Testis (tissue), 2 donors: ENCODE measurements at regions not wholly inside any gene's neighbourhood (a gene's known extent, or its start where the extent isn't known, plus 50 kb on each side); places are given as distances from the start of the nearest gene placed in this dataset.

Experiments used
- DNase-seq: peaks from one replicate; pipeline ENCODE4 v3.0.0-alpha.2; 2019
- H3K27ac ChIP-seq, 2 donors: fragments of 200-600 bp; sonication (generic); one replicate each; pipeline ENCODE4 v1.5.1; 2019
- H3K27me3 ChIP-seq: fragments of 200-600 bp; sonication (generic); one replicate; pipeline ENCODE4 v1.5.1; 2019
- H3K36me3 ChIP-seq: fragments of 200-600 bp; sonication (generic); one replicate; pipeline ENCODE4 v1.5.1; 2017; ENCODE audit warnings: low read depth; ENCODE audit errors: missing control alignments
- H3K4me1 ChIP-seq: fragments of 200-600 bp; sonication (generic); one replicate; pipeline ENCODE4 v1.5.1; 2019
- H3K4me3 ChIP-seq, 2 donors: fragments of 200-600 bp; sonication (generic); one replicate each; pipeline ENCODE4 v1.5.1; 2017 to 2019
- H3K9me3 ChIP-seq: fragments of 200-600 bp; sonication (generic); one replicate; pipeline ENCODE4 v1.5.1; 2017
- POLR2A ChIP-seq: fragments of 450-650 bp; IDR thresholded peaks from one replicate; pipeline ENCODE4 v1.6.1; 2017; ENCODE audit warnings: antibody characterized with exemption, mild to moderate bottlenecking, moderate library complexity
- WGBS, 2 donors: methylation state at CpG; one replicate each; pipeline ENCODE4 v1.1.5; 2018; 5-methylcytosine and 5-hydroxymethylcytosine counted together
- intact Hi-C: fragments of 100-400 bp; cut with DNase I; formaldehyde crosslinking; loops from one replicate; pipeline ENCODE4 v1.15.1; 2023; ENCODE audit warnings: low total_unique reads
- TF ChIP-seq, protein P1 (sequence below), 3 experiments: fragments of 450-650 bp in 2 of 3; fragments of 200-600 bp in 1 of 3; sonication (generic) in 1 of 3; IDR thresholded peaks; one replicate each; pipeline ENCODE4 v1.5.1; 2016 to 2019; ENCODE audit warnings: antibody characterized with exemption in 3 of 3, mild to moderate bottlenecking in 2 of 3, moderate library complexity in 1 of 3

DNA sequence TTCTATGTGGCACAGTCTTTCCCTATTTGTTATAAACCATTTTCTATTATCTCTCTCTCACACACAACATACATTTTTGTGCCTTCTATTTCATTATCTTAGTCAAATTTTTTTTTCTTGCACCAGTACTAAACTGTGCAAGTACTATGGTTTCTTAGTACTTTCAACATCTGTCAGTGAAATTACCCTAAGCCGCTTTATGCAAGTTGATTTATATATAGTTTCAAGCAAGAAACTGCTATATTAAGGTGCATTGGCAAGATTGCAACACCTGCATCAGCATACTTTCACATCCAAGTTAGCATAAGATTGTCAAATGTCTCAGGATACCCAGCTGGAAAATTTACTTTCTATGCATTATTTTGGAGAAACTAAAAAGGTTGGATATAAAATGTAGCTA is 180.2 kb upstream of the FSTL5 start:
- Histone ChIP-seq H3K4me3 (no peak overlapping the region), H3K36me3 (no peaks in the 10 kb centered on the region), H3K4me1 (no peaks in the 10 kb centered on the region), H3K27ac (no peak overlapping the region), H3K27me3 (no peaks in the 10 kb centered on the region), H3K9me3 (no peaks in the 10 kb centered on the region)
- intact Hi-C loops = no loop called here
- WGBS, 2 donors = 53 to 58% methylated on average over 1 of the region's 1 CpG
- no peak for DNase-seq
- TF ChIP-seq, protein P1, sequence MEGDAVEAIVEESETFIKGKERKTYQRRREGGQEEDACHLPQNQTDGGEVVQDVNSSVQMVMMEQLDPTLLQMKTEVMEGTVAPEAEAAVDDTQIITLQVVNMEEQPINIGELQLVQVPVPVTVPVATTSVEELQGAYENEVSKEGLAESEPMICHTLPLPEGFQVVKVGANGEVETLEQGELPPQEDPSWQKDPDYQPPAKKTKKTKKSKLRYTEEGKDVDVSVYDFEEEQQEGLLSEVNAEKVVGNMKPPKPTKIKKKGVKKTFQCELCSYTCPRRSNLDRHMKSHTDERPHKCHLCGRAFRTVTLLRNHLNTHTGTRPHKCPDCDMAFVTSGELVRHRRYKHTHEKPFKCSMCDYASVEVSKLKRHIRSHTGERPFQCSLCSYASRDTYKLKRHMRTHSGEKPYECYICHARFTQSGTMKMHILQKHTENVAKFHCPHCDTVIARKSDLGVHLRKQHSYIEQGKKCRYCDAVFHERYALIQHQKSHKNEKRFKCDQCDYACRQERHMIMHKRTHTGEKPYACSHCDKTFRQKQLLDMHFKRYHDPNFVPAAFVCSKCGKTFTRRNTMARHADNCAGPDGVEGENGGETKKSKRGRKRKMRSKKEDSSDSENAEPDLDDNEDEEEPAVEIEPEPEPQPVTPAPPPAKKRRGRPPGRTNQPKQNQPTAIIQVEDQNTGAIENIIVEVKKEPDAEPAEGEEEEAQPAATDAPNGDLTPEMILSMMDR (IDR thresholded peaks at IDR 0.05) = no peak
- no peak for TF ChIP-seq POLR2A

DNA sequence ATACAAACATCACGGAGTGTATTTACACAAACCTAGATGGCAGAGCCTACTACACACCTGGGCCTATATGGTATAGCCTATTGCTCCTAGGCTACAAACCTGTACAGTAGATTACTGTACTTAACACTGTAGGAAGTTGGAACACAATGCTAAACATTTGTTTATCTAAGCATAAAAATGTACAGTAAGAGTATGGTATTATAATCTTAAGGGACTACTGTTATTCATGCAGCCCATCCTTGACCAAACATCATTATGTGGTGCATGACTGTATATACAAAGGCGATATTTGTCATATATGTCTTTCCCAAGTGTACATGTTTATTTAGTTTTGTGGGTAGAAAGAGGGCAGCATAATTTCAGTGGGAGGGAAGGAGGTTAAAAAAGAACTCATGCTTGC is 177.7 kb upstream of the FSTL5 start:
- no peak for DNase-seq
- H3K27ac ChIP-seq = no peak overlapping the region
- no peaks in the 10 kb centered on the region for H3K4me1 ChIP-seq
- TF ChIP-seq, protein P1 (IDR thresholded peaks at IDR 0.05) = no peak
- TF ChIP-seq POLR2A = no peak
- H3K4me3 ChIP-seq = no peak overlapping the region
- H3K9me3 ChIP-seq = no peaks in the 10 kb centered on the region
- H3K36me3 ChIP-seq = no peaks in the 10 kb centered on the region
- intact Hi-C loops = no loop called here
- 58 to 70% methylated on average over 2 of the region's 2 CpGs for WGBS, 2 donors
- H3K27me3 ChIP-seq = no peaks in the 10 kb centered on the region

DNA sequence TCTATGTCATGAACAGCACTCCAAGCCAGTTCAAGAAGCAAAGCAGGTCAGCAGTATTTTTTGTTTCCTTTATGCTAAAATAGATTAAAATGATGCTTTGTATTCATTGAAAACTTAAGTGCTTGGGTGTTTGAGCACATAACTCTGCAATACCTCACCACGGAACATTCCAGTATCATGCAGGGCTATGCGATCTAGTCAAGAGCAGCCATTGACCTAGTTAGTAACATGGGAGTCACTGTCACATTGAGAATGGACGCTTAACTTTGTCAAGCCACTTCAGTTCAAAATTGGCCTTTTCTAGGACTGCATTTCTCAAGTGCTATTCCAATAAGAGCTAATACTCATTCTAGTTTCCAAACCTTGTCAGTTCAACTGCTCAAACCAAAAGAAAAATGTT is 160.1 kb upstream of the FSTL5 start:
- TF ChIP-seq, protein P1 (IDR thresholded peaks at IDR 0.05) = no peak
- no peak for TF ChIP-seq POLR2A
- Histone ChIP-seq H3K36me3 (no peaks in the 10 kb centered on the region), H3K27me3 (no peaks in the 10 kb centered on the region), H3K9me3 (no peaks in the 10 kb centered on the region), H3K4me1 (no peaks in the 10 kb centered on the region), H3K27ac (no peak overlapping the region), H3K4me3 (no peak overlapping the region)
- no peak for DNase-seq
- intact Hi-C loops = no loop called here
- WGBS, 2 donors = 93 to 97% methylated on average over 3 of the region's 3 CpGs

DNA sequence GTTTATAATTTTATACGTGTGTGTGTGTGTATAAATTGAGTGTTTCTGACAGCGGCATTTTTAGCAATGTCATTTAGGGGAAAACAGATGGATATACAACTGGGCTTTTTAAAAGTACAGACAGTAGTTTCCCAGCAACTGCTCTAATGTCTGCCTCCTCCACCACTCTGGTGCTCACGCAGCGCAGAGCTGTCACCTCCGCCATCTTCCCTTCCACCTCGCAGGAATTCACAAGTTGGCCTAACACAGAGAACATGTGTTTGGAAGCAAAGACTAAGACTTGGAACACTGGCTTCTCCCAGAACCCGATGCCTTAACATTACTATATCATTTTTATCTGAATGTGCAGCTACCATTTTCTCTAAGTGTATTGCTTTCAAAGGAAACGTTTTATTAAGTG is 158.3 kb upstream of the FSTL5 start:
- WGBS, 2 donors = 62 to 73% methylated on average over 8 of the region's 8 CpGs
- intact Hi-C loops = no loop called here
- no peak for DNase-seq
- no peaks in the 10 kb centered on the region for H3K36me3 ChIP-seq
- H3K4me3 ChIP-seq = no peak overlapping the region
- H3K27me3 ChIP-seq = no peaks in the 10 kb centered on the region
- H3K4me1 ChIP-seq = no peaks in the 10 kb centered on the region
- TF ChIP-seq POLR2A = no peak
- no peaks in the 10 kb centered on the region for H3K9me3 ChIP-seq
- no peak overlapping the region for H3K27ac ChIP-seq

DNA sequence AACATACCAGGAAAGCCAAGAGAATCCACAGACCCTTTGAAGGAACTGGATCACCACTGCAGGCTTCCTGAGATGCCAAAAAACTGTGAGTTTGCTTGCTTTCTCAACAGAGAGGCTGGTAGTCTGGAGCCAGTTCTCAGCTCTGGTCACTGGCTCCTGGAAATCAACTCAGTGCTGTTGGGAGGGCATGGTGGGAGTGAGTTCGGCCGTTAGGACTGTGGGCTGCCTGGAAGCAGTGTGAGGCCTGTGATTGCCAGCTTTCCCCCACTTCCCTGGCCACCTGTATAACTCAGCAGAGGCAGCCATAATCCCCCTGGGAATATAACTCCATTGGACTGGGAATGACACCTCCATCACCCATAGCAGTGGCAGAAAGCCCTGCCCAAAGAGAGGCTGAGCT is 122.0 kb upstream of the FSTL5 start:
- Histone ChIP-seq H3K4me1 (no peaks in the 10 kb centered on the region), H3K4me3 (no peak overlapping the region), H3K9me3 (no peaks in the 10 kb centered on the region), H3K36me3 (no peaks in the 10 kb centered on the region), H3K27ac (no peak overlapping the region), H3K27me3 (no peaks in the 10 kb centered on the region)
- intact Hi-C loops = no loop called here
- 89 to 93% methylated on average over 2 of the region's 2 CpGs for WGBS, 2 donors
- TF ChIP-seq, protein P1 (IDR thresholded peaks at IDR 0.05) = no peak
- TF ChIP-seq POLR2A = no peak
- no peak for DNase-seq
